ENCODE measurements at regions not wholly inside any gene's neighbourhood (a gene's known extent, or its start where the extent isn't known, plus 50 kb on each side); places are given as distances from the start of the nearest gene placed in this dataset.
"Not testable (repeated sequence)": the region's sequence is repeated elsewhere in the genome, so short reads cannot be mapped to it uniquely, and the experiment has no call there.

- CTCF ChIA-PET, result interaction anchor here (0.5 kb wide), 1 partner anchor 45 kb away, joined by 3 read pairs; no protein-coding TSS in a partner anchor
Observed at GRCh38 chr3:87957575-87957974, 101.2 kb downstream of the CGGBP1 start.

GRCh38 chr3:87949879-87950208 lies 109.0 kb downstream of the CGGBP1 start:
- no peak for TF ChIP-seq CTCF (conservative IDR thresholded peaks at IDR 0.05; ENCODE audit: low read depth)
- POLR2A ChIA-PET (ENCODE audit: low non-redundant PET), result no interaction called here
- CTCF ChIA-PET, result no interaction called here
- no peak for DNase-seq (ENCODE audit: low spot score)
- no peak overlapping the region for H3K27ac ChIP-seq

More at GRCh38 chr3:87957575-87957974, 101.2 kb downstream of the CGGBP1 start:
- no peak for TF ChIP-seq CTCF (conservative IDR thresholded peaks at IDR 0.05; ENCODE audit: low read depth)
- POLR2A ChIA-PET (ENCODE audit: low non-redundant PET), result no interaction called here
- H3K27ac ChIP-seq, result no peak overlapping the region
- no peak for DNase-seq (ENCODE audit: low spot score)

DNA sequence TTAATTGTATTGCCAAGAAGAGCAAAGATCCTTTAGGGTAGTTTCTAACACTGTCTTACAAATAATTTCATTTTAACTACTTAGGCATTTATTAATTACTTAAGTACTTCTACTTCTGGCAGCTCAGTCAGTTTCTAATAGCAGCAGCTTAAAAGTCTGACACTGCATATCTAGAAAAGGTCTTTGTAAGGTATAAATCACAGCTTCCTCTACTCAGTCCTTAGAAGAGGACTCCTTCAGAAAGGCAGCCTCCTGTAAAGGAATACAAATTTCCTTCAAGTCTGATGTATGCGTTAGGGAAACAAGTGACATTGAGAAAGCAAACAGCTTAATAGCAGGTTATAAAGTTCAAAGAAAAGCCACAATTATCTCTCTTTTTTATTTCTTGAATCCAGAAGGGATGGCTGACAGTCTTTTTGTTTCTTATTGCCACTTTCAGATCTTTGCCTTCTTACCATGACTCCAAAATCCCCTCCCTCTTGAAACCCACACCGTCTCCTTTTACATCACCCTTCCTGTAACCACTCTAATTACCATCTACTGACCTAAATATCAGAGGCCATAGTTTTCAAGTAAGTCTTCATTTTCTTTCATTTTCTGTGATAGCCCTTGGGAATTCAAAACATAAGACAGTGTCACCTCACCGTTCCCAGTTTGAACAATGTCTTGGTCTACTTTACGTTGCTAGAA lies 109.5 kb downstream of the CGGBP1 start:
- no peak for DNase-seq (ENCODE audit: low spot score)
- ChIA-PET CTCF (no interaction called here), POLR2A (ENCODE audit: low non-redundant PET) (no interaction called here)
- TF ChIP-seq CTCF (conservative IDR thresholded peaks at IDR 0.05; ENCODE audit: low read depth), result no peak
- no peak overlapping the region for H3K27ac ChIP-seq

GRCh38 chr3:87946007-87946406 lies 112.8 kb downstream of the CGGBP1 start:
- CTCF ChIA-PET; POLR2A ChIA-PET (ENCODE audit: low non-redundant PET); H3K27ac ChIP-seq; DNase-seq (ENCODE audit: low spot score): not testable (repeated sequence)

- POLR2A ChIA-PET (ENCODE audit: low non-redundant PET); CTCF ChIA-PET; H3K27ac ChIP-seq; DNase-seq (ENCODE audit: low spot score): not testable (repeated sequence)
Observed at GRCh38 chr3:87942256-87942655, 116.5 kb downstream of the CGGBP1 start.

DNA sequence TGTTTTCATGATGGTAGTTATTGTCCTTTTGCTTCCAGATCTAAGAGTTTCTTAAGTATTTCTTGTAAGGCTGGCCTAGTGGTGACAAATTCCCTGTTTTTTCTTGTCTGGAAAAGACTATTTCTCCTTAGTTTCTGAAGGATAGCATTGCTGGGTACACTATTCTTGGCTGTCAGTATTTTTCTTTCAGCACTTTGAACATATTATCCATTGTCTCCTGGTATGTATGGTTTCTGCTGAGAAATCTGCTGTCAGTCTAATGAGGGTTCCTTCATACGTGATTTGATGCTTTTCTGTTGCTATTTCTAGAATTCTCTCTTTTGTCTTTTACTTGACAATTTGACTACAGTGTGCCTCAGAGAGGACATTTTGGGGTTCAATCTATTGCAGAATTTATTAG lies 134.3 kb downstream of the CGGBP1 start:
- no peak for TF ChIP-seq CTCF (conservative IDR thresholded peaks at IDR 0.05; ENCODE audit: low read depth)
- DNase-seq (ENCODE audit: low spot score), result no peak
- POLR2A ChIA-PET (ENCODE audit: low non-redundant PET), result no interaction called here
- H3K27ac ChIP-seq, result no peak overlapping the region
- CTCF ChIA-PET, result interaction anchor here (0.7 kb wide), 1 partner anchor 267 kb away, joined by 5 read pairs; no protein-coding TSS in a partner anchor

GRCh38 chr3:87920549-87920948 lies 138.3 kb downstream of the CGGBP1 start:
- TF ChIP-seq CTCF (conservative IDR thresholded peaks at IDR 0.05; ENCODE audit: low read depth), result no peak
- ChIA-PET POLR2A (ENCODE audit: low non-redundant PET) (no interaction called here), CTCF (no interaction called here)
- no peak overlapping the region for H3K27ac ChIP-seq
- no peak for DNase-seq (ENCODE audit: low spot score)

DNA sequence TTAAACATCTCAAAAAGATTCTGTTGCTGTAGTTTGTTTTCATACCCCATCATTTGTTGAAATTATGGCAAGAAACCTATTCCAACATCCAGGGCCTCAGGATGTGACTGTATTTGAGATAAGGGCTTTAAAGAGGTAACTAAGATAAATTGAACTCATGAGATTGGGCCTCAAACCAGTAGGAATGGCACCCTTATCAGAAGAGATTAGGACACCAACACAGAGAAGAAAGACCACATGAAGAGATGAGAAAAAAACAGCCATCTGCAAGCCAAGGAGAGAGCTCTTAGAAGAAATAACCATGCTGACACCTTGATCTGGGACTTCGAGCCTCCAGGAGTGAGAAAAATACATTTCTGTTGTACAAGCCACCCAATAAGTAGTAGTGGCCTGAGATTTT lies 157.7 kb downstream of the CGGBP1 start:
- ChIA-PET POLR2A (ENCODE audit: low non-redundant PET) (no interaction called here), CTCF (no interaction called here)
- no peak for DNase-seq (ENCODE audit: low spot score)
- no peak for TF ChIP-seq CTCF (conservative IDR thresholded peaks at IDR 0.05; ENCODE audit: low read depth)
- H3K27ac ChIP-seq, result no peak overlapping the region
